ENCODE measurements at regions not wholly inside any gene's neighbourhood (a gene's known extent, or its start where the extent isn't known, plus 50 kb on each side); places are given as distances from the start of the nearest gene placed in this dataset.

DNA sequence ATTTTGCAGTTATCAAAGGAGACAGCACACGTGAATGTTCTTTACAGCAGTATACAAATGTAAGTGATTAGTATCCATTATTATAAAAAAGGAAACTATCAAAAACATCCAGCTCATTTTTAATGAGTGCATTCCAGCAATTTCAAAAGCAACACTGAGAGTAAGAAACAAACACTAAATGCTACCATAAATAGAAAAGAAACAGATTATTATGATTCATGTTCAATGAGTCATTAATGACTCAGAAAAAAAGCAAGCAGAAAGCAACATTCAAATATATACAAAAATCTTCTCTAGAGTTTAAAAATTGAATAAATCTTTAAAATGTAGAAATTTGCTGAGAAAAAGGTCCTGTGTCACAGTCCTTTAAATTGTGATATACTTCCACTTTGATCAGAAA is 346.5 kb upstream of the FMR1 start:
- Histone ChIP-seq H3K4me3 (ENCODE audit: low read length) (no peak overlapping the region), H3K4me1 (ENCODE audit: control insufficient read depth, low read depth, low read length) (no peaks in the 10 kb centered on the region), H3K36me3 (ENCODE audit: control insufficient read depth, low read depth, low read length) (no peaks in the 10 kb centered on the region), H3K9ac (ENCODE audit: low read length) (no peak overlapping the region), H3K9me3 (ENCODE audit: control insufficient read depth, low read depth, low read length) (peaks cover 13% of the 10 kb centered on the region), H3K27me3 (ENCODE audit: control insufficient read depth, insufficient read depth, low read length) (no peaks in the 10 kb centered on the region), H3K27ac (ENCODE audit: low read length) (no peak overlapping the region)

DNA sequence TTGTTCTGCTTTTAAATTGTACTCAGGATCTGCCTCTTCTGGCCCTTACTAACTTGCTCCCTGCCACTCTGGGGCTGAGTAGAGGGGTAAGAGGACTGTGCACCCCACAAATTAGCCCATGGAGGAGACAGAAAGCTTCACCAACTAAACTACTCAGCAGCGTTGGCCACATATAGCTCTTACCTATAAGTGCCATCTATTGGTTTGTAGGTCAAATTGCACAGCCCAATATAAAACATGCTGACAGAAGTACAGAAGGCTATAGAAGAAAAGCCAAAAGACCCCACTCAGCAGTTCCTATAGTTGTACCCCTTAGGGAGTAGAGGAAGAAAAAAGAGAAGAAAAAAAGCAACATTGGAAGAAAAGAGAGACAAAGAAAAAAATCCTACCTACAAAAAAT is 341.2 kb upstream of the FMR1 start:
- no peaks in the 10 kb centered on the region for H3K27me3 ChIP-seq (ENCODE audit: control insufficient read depth, insufficient read depth, low read length)
- H3K36me3 ChIP-seq (ENCODE audit: control insufficient read depth, low read depth, low read length), result no peaks in the 10 kb centered on the region
- peaks cover 17% of the 10 kb centered on the region for H3K9me3 ChIP-seq (ENCODE audit: control insufficient read depth, low read depth, low read length)
- H3K27ac ChIP-seq (ENCODE audit: low read length), result no peak overlapping the region
- no peaks in the 10 kb centered on the region for H3K4me1 ChIP-seq (ENCODE audit: control insufficient read depth, low read depth, low read length)
- no peak overlapping the region for H3K9ac ChIP-seq (ENCODE audit: low read length)
- no peak overlapping the region for H3K4me3 ChIP-seq (ENCODE audit: low read length)

GRCh38 chrX:147573266-147573665 is 338.5 kb upstream of the FMR1 start:
- Histone ChIP-seq H3K27me3 (ENCODE audit: control insufficient read depth, insufficient read depth, low read length) (no peaks in the 10 kb centered on the region), H3K9me3 (ENCODE audit: control insufficient read depth, low read depth, low read length) (peaks cover 16% of the 10 kb centered on the region), H3K4me1 (ENCODE audit: control insufficient read depth, low read depth, low read length) (no peaks in the 10 kb centered on the region), H3K9ac (ENCODE audit: low read length) (no peak overlapping the region), H3K4me3 (ENCODE audit: low read length) (no peak overlapping the region), H3K36me3 (ENCODE audit: control insufficient read depth, low read depth, low read length) (no peaks in the 10 kb centered on the region), H3K27ac (ENCODE audit: low read length) (no peak overlapping the region)

DNA sequence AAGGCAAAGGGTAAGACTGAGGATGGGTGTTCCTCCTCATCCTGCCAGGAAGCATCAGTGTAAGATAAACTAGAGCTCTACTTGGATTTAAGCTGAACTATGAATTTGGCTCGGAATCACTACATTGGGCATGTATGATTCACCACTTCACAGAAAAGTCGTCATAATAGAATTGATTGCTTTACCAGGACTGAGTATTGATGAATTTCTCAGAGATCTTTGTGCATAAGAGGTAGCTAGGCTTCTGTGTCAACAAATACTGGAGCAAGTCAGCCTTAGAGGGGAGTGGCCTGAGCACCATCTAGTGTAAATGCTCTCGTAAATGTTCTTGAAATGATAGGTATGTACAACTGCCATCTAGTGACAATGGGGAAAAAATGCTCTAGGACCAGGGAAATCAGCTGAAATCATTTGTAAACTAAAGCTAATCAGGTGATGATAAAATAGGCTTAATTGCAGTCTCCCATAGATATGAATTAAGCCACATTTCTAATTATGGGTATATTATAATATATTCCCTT is 309.5 kb upstream of the FMR1 start:
- H3K36me3 ChIP-seq (ENCODE audit: control insufficient read depth, low read depth, low read length), result no peaks in the 10 kb centered on the region
- no peak overlapping the region for H3K27ac ChIP-seq (ENCODE audit: low read length)
- H3K4me3 ChIP-seq (ENCODE audit: low read length), result no peak overlapping the region
- no peak overlapping the region for H3K9ac ChIP-seq (ENCODE audit: low read length)
- H3K27me3 ChIP-seq (ENCODE audit: control insufficient read depth, insufficient read depth, low read length), result no peaks in the 10 kb centered on the region
- peaks cover 10% of the 10 kb centered on the region for H3K9me3 ChIP-seq (ENCODE audit: control insufficient read depth, low read depth, low read length)
- no peaks in the 10 kb centered on the region for H3K4me1 ChIP-seq (ENCODE audit: control insufficient read depth, low read depth, low read length)

- Histone ChIP-seq H3K9ac (ENCODE audit: low read length) (no peak overlapping the region), H3K4me1 (ENCODE audit: control insufficient read depth, low read depth, low read length) (no peaks in the 10 kb centered on the region), H3K27ac (ENCODE audit: low read length) (no peak overlapping the region), H3K9me3 (ENCODE audit: control insufficient read depth, low read depth, low read length) (peaks cover 8% of the 10 kb centered on the region), H3K36me3 (ENCODE audit: control insufficient read depth, low read depth, low read length) (no peaks in the 10 kb centered on the region), H3K27me3 (ENCODE audit: control insufficient read depth, insufficient read depth, low read length) (no peaks in the 10 kb centered on the region), H3K4me3 (ENCODE audit: low read length) (no peak overlapping the region)
Observed at GRCh38 chrX:147626605-147627004, 285.1 kb upstream of the FMR1 start.

GRCh38 chrX:147635186-147635585 is 276.5 kb upstream of the FMR1 start:
- H3K27me3 ChIP-seq (ENCODE audit: control insufficient read depth, insufficient read depth, low read length), result no peaks in the 10 kb centered on the region
- H3K4me1 ChIP-seq (ENCODE audit: control insufficient read depth, low read depth, low read length), result peaks cover 6% of the 10 kb centered on the region
- H3K9ac ChIP-seq (ENCODE audit: low read length), result no peak overlapping the region
- H3K27ac ChIP-seq (ENCODE audit: low read length), result no peak overlapping the region
- no peaks in the 10 kb centered on the region for H3K36me3 ChIP-seq (ENCODE audit: control insufficient read depth, low read depth, low read length)
- peaks cover 34% of the 10 kb centered on the region for H3K9me3 ChIP-seq (ENCODE audit: control insufficient read depth, low read depth, low read length)
- H3K4me3 ChIP-seq (ENCODE audit: low read length), result no peak overlapping the region

- Histone ChIP-seq H3K4me1 (ENCODE audit: control insufficient read depth, low read depth, low read length) (peaks cover 6% of the 10 kb centered on the region), H3K4me3 (ENCODE audit: low read length) (no peak overlapping the region)
Observed at GRCh38 chrX:147637190-147637589, 274.5 kb upstream of the FMR1 start.

GRCh38 chrX:147646949-147647723 is 264.6 kb upstream of the FMR1 start:
- Histone ChIP-seq H3K4me3 (ENCODE audit: low read length) (no peak overlapping the region), H3K9me3 (ENCODE audit: control insufficient read depth, low read depth, low read length) (peaks cover 19% of the 10 kb centered on the region), H3K27ac (ENCODE audit: low read length) (no peak overlapping the region), H3K9ac (ENCODE audit: low read length) (no peak overlapping the region), H3K4me1 (ENCODE audit: control insufficient read depth, low read depth, low read length) (no peaks in the 10 kb centered on the region), H3K36me3 (ENCODE audit: control insufficient read depth, low read depth, low read length) (no peaks in the 10 kb centered on the region), H3K27me3 (ENCODE audit: control insufficient read depth, insufficient read depth, low read length) (no peaks in the 10 kb centered on the region)

More at GRCh38 chrX:147637190-147637589, 274.5 kb upstream of the FMR1 start:
- no peak overlapping the region for H3K9ac ChIP-seq (ENCODE audit: low read length)
- H3K36me3 ChIP-seq (ENCODE audit: control insufficient read depth, low read depth, low read length), result no peaks in the 10 kb centered on the region
- H3K9me3 ChIP-seq (ENCODE audit: control insufficient read depth, low read depth, low read length), result peaks cover 33% of the 10 kb centered on the region
- H3K27me3 ChIP-seq (ENCODE audit: control insufficient read depth, insufficient read depth, low read length), result no peaks in the 10 kb centered on the region
- H3K27ac ChIP-seq (ENCODE audit: low read length), result no peak overlapping the region

DNA sequence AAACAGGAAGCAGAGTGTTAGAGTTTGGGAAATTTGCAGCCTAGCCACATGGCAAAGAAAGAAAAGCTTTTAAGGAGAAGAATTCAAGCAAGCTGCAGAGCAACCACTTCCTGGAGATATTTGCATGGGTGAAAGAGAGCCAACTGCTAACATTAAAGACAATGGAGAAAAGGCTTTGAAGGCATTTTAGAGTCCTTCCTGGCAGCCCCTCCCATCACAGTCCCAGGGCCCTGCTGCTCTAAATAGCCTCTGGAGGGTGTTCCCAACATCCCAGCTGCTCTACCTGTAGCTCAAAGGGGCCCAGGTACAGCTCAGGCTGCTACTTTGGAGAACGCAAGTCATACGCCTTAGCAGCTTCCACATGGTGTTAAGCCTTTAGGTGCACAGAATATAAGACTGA is 235.9 kb upstream of the FMR1 start:
- peaks cover 35% of the 10 kb centered on the region for H3K9me3 ChIP-seq (ENCODE audit: control insufficient read depth, low read depth, low read length)
- H3K27ac ChIP-seq (ENCODE audit: low read length), result no peak overlapping the region
- peaks cover 68% of the 10 kb centered on the region for H3K27me3 ChIP-seq (ENCODE audit: control insufficient read depth, insufficient read depth, low read length)
- H3K9ac ChIP-seq (ENCODE audit: low read length), result no peak overlapping the region
- H3K4me1 ChIP-seq (ENCODE audit: control insufficient read depth, low read depth, low read length), result no peaks in the 10 kb centered on the region
- no peaks in the 10 kb centered on the region for H3K36me3 ChIP-seq (ENCODE audit: control insufficient read depth, low read depth, low read length)
- H3K4me3 ChIP-seq (ENCODE audit: low read length), result no peak overlapping the region

GRCh38 chrX:147679356-147680005 is 232.2 kb upstream of the FMR1 start:
- H3K27me3 ChIP-seq (ENCODE audit: control insufficient read depth, insufficient read depth, low read length), result peaks cover 66% of the 10 kb centered on the region

DNA sequence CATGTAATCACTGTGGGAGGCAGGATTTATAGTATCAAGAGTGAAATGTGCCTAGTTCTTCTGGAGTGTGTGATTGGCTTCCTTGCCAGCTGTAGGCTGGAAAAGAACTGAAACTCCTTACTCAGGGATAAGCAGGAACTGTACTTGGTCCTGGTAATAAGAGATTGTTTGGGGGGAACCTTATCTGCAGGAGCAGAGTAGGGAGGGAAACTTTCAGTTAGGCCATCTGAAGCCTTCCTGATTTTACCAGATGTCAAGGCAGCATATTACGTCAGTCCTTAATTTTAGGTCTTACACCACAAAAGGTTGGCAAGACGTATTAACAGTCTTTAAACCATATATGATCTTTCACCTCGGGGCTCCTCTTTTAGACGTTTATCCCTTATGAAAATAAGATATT is 231.5 kb upstream of the FMR1 start:
- Histone ChIP-seq H3K4me1 (ENCODE audit: control insufficient read depth, low read depth, low read length) (peaks cover 7% of the 10 kb centered on the region), H3K4me3 (ENCODE audit: low read length) (no peak overlapping the region), H3K9ac (ENCODE audit: low read length) (no peak overlapping the region), H3K27ac (ENCODE audit: low read length) (no peak overlapping the region), H3K27me3 (ENCODE audit: control insufficient read depth, insufficient read depth, low read length) (peaks cover 59% of the 10 kb centered on the region), H3K9me3 (ENCODE audit: control insufficient read depth, low read depth, low read length) (peaks cover 26% of the 10 kb centered on the region), H3K36me3 (ENCODE audit: control insufficient read depth, low read depth, low read length) (no peaks in the 10 kb centered on the region)

More at GRCh38 chrX:147679356-147680005, 232.2 kb upstream of the FMR1 start:
- Histone ChIP-seq H3K4me1 (ENCODE audit: control insufficient read depth, low read depth, low read length) (peaks cover 7% of the 10 kb centered on the region), H3K4me3 (ENCODE audit: low read length) (no peak overlapping the region), H3K9me3 (ENCODE audit: control insufficient read depth, low read depth, low read length) (peaks cover 33% of the 10 kb centered on the region), H3K36me3 (ENCODE audit: control insufficient read depth, low read depth, low read length) (no peaks in the 10 kb centered on the region), H3K9ac (ENCODE audit: low read length) (no peak overlapping the region), H3K27ac (ENCODE audit: low read length) (no peak overlapping the region)

All from iPS-18a (cell line).